CD4-positive, alpha-beta T cell treated with Interferon alpha-2 for 1 hour (primary cell): ENCODE measurements at regions not wholly inside any gene's neighbourhood (a gene's known extent, or its start where the extent isn't known, plus 50 kb on each side); places are given as distances from the start of the nearest gene placed in this dataset.

Experiments used
- DNase-seq, 2 donors: peaks; one replicate each; pipeline ENCODE4 v3.0.0-alpha.2; 2020 to 2022

GRCh38 chr12:87320724-87321123 is 708.5 kb downstream of the C12orf50 start:
- no peak for DNase-seq

- DNase-seq = no peak
Measured at GRCh38 chr12:87317302-87317701, 711.9 kb downstream of the C12orf50 start.

GRCh38 chr12:87311206-87311605 is 718.0 kb downstream of the C12orf50 start:
- no peak for DNase-seq

- no peak for DNase-seq
Measured at GRCh38 chr12:87310126-87310525, 719.1 kb downstream of the C12orf50 start.

- no peak for DNase-seq
Measured at GRCh38 chr12:87305481-87305880, 723.7 kb downstream of the C12orf50 start.

- no peak for DNase-seq
Measured at GRCh38 chr12:87304406-87304805, 724.8 kb downstream of the C12orf50 start.

GRCh38 chr12:87303396-87304012 is 725.7 kb downstream of the C12orf50 start:
- DNase-seq = no peak

GRCh38 chr12:87302126-87302745 is 727.0 kb downstream of the C12orf50 start:
- DNase-seq = no peak

GRCh38 chr12:87290505-87290904 is 738.7 kb downstream of the C12orf50 start:
- DNase-seq = no peak

GRCh38 chr12:87283886-87284285 is 745.3 kb downstream of the C12orf50 start:
- DNase-seq = no peak

GRCh38 chr12:87283111-87283510 is 746.1 kb downstream of the C12orf50 start:
- no peak for DNase-seq

GRCh38 chr12:87280893-87281292 is 748.3 kb downstream of the C12orf50 start:
- DNase-seq = no peak

- DNase-seq = no peak
Measured at GRCh38 chr12:87280356-87280755, 748.8 kb downstream of the C12orf50 start.

- DNase-seq = no peak
Measured at GRCh38 chr12:87274594-87275245, 754.5 kb downstream of the C12orf50 start.

GRCh38 chr12:87272851-87273250 is 756.4 kb downstream of the C12orf50 start:
- no peak for DNase-seq

- DNase-seq = no peak
Measured at GRCh38 chr12:87270919-87271318, 758.3 kb downstream of the C12orf50 start.

GRCh38 chr12:87266305-87266704 is 762.9 kb downstream of the C12orf50 start:
- no peak for DNase-seq

GRCh38 chr12:87259391-87259790 is 769.8 kb downstream of the C12orf50 start:
- DNase-seq = no peak

GRCh38 chr12:87254381-87255030 is 774.7 kb downstream of the C12orf50 start:
- DNase-seq = no peak

GRCh38 chr12:87253157-87253556 is 776.0 kb downstream of the C12orf50 start:
- no peak for DNase-seq

GRCh38 chr12:87246726-87247125 is 782.5 kb downstream of the C12orf50 start:
- no peak for DNase-seq

- DNase-seq = no peak
Measured at GRCh38 chr12:87238466-87238865, 790.7 kb downstream of the C12orf50 start.

- DNase-seq = no peak
Measured at GRCh38 chr12:87234898-87235297, 794.3 kb downstream of the C12orf50 start.

- DNase-seq = no peak
Measured at GRCh38 chr12:87233671-87234070, 795.5 kb downstream of the C12orf50 start.
